ENCODE measurements at regions not wholly inside any gene's neighbourhood (a gene's known extent, or its start where the extent isn't known, plus 50 kb on each side); places are given as distances from the start of the nearest gene placed in this dataset.
"Not testable (repeated sequence)": the region's sequence is repeated elsewhere in the genome, so short reads cannot be mapped to it uniquely, and the experiment has no call there.

GRCh38 chr3:127044996-127045395 is 62.1 kb downstream of the PLXNA1 start:
- Histone ChIP-seq H3K27ac (ENCODE audit: low read depth in 1 of 2, low read length in 2 of 2) (no peak overlapping the region), H3K36me3 (ENCODE audit: control insufficient read depth in 4 of 4, insufficient read depth in 3 of 4, low read depth in 1 of 4, low read length in 3 of 4) (no peaks in the 10 kb centered on the region), H3K4me1 (ENCODE audit: control insufficient read depth in 4 of 4, insufficient read depth in 4 of 4, low read length in 3 of 4) (no peaks in the 10 kb centered on the region), H3K4me3 (ENCODE audit: low read depth in 1 of 3, low read length in 3 of 3) (no peak overlapping the region), H3K9ac (ENCODE audit: low read depth in 1 of 2, low read length in 2 of 2) (no peak overlapping the region), H3K9me3 (ENCODE audit: control insufficient read depth in 4 of 4, low read length in 3 of 4) (peaks cover 0 to 6% (median 1%) of the 10 kb centered on the region in 4 donors), H3K27me3 (ENCODE audit: control insufficient read depth in 4 of 4, insufficient read depth in 4 of 4, low read length in 3 of 4) (no peaks in the 10 kb centered on the region)
- no peak for TF ChIP-seq FOXA1 (IDR thresholded peaks at IDR 0.05)
- TF ChIP-seq GABPA (IDR thresholded peaks at IDR 0.05 in 1 of 2, conservative IDR thresholded peaks at IDR 0.05 in 1 of 2): no peak
- no peak for TF ChIP-seq YY1 (IDR thresholded peaks at IDR 0.05)
- TF ChIP-seq, protein P1, sequence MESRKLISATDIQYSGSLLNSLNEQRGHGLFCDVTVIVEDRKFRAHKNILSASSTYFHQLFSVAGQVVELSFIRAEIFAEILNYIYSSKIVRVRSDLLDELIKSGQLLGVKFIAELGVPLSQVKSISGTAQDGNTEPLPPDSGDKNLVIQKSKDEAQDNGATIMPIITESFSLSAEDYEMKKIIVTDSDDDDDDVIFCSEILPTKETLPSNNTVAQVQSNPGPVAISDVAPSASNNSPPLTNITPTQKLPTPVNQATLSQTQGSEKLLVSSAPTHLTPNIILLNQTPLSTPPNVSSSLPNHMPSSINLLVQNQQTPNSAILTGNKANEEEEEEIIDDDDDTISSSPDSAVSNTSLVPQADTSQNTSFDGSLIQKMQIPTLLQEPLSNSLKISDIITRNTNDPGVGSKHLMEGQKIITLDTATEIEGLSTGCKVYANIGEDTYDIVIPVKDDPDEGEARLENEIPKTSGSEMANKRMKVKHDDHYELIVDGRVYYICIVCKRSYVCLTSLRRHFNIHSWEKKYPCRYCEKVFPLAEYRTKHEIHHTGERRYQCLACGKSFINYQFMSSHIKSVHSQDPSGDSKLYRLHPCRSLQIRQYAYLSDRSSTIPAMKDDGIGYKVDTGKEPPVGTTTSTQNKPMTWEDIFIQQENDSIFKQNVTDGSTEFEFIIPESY (IDR thresholded peaks at IDR 0.05): no peak
- no peak for TF ChIP-seq FOXA2 (IDR thresholded peaks at IDR 0.05)
- no peak for TF ChIP-seq HNF4A (conservative IDR thresholded peaks at IDR 0.05)
- DNase-seq (ENCODE audit: low spot score): no peak
- 24% methylated on average over 4 of the region's 4 CpGs for WGBS

- Histone ChIP-seq H3K27ac (ENCODE audit: low read depth in 1 of 2, low read length in 2 of 2) (no peak overlapping the region), H3K27me3 (ENCODE audit: control insufficient read depth in 4 of 4, insufficient read depth in 4 of 4, low read length in 3 of 4) (no peaks in the 10 kb centered on the region), H3K4me1 (ENCODE audit: control insufficient read depth in 4 of 4, insufficient read depth in 4 of 4, low read length in 3 of 4) (no peaks in the 10 kb centered on the region), H3K9me3 (ENCODE audit: control insufficient read depth in 4 of 4, low read length in 3 of 4) (peaks cover 0 to 6% (median 2%) of the 10 kb centered on the region in 4 donors), H3K36me3 (ENCODE audit: control insufficient read depth in 4 of 4, insufficient read depth in 3 of 4, low read depth in 1 of 4, low read length in 3 of 4) (no peaks in the 10 kb centered on the region), H3K4me3 (ENCODE audit: low read depth in 1 of 3, low read length in 3 of 3) (no peak overlapping the region), H3K9ac (ENCODE audit: low read depth in 1 of 2, low read length in 2 of 2) (no peak overlapping the region)
- TF ChIP-seq FOXA1 (IDR thresholded peaks at IDR 0.05) (no peak), HNF4A (conservative IDR thresholded peaks at IDR 0.05) (no peak)
- TF ChIP-seq, protein P1 (IDR thresholded peaks at IDR 0.05): no peak
- no peak for DNase-seq (ENCODE audit: low spot score)
- 59% methylated on average over 5 of the region's 5 CpGs for WGBS
Observed at GRCh38 chr3:127045435-127046045, 62.6 kb downstream of the PLXNA1 start.

- not testable (repeated sequence) for DNase-seq (ENCODE audit: low spot score); H3K27me3 ChIP-seq (ENCODE audit: control insufficient read depth in 4 of 4, insufficient read depth in 4 of 4, low read length in 3 of 4); H3K4me3 ChIP-seq (ENCODE audit: low read depth in 1 of 3, low read length in 3 of 3); H3K9ac ChIP-seq (ENCODE audit: low read depth in 1 of 2, low read length in 2 of 2); H3K36me3 ChIP-seq (ENCODE audit: control insufficient read depth in 4 of 4, insufficient read depth in 3 of 4, low read depth in 1 of 4, low read length in 3 of 4); H3K4me1 ChIP-seq (ENCODE audit: control insufficient read depth in 4 of 4, insufficient read depth in 4 of 4, low read length in 3 of 4); H3K27ac ChIP-seq (ENCODE audit: low read depth in 1 of 2, low read length in 2 of 2); H3K9me3 ChIP-seq (ENCODE audit: control insufficient read depth in 4 of 4, low read length in 3 of 4)
- WGBS: 93% methylated on average over 28 of the region's 28 CpGs
Observed at GRCh38 chr3:127046690-127047089, 63.8 kb downstream of the PLXNA1 start.

DNA sequence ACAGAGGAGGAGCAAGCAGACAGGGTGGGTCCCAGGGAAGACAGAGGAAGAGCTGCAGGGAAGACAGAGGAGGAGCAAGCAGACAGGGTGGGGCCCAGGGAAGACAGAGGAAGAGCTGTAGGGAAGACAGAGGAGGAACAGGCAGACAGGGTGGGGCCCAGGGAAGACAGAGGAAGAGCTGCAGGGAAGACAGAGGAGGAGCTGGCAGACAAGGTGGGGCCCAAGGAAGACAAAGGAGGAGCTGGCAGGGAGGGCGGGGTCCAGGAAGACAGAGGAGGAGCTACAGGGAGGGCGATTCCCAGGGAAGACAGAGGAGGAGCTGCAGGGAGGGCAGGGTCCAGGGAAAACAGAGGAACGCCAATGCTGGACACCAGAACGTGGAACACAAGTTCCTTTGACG is 66.5 kb downstream of the PLXNA1 start:
- Histone ChIP-seq H3K27ac (ENCODE audit: low read depth in 1 of 2, low read length in 2 of 2) (no peak overlapping the region), H3K27me3 (ENCODE audit: control insufficient read depth in 4 of 4, insufficient read depth in 4 of 4, low read length in 3 of 4) (no peaks in the 10 kb centered on the region), H3K9ac (ENCODE audit: low read depth in 1 of 2, low read length in 2 of 2) (no peak overlapping the region), H3K36me3 (ENCODE audit: control insufficient read depth in 4 of 4, insufficient read depth in 3 of 4, low read depth in 1 of 4, low read length in 3 of 4) (no peaks in the 10 kb centered on the region), H3K4me1 (ENCODE audit: control insufficient read depth in 4 of 4, insufficient read depth in 4 of 4, low read length in 3 of 4) (no peaks in the 10 kb centered on the region), H3K4me3 (ENCODE audit: low read depth in 1 of 3, low read length in 3 of 3) (no peak overlapping the region), H3K9me3 (ENCODE audit: control insufficient read depth in 4 of 4, low read length in 3 of 4) (peaks cover 0 to 6% (median 2%) of the 10 kb centered on the region in 4 donors)
- 67% methylated on average over 5 of the region's 5 CpGs for WGBS
- TF ChIP-seq HNF4A (conservative IDR thresholded peaks at IDR 0.05): no peak
- TF ChIP-seq, protein P2, sequence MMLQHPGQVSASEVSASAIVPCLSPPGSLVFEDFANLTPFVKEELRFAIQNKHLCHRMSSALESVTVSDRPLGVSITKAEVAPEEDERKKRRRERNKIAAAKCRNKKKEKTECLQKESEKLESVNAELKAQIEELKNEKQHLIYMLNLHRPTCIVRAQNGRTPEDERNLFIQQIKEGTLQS (IDR thresholded peaks at IDR 0.05): no peak
- no peak for TF ChIP-seq HNF4G (IDR thresholded peaks at IDR 0.05)
- TF ChIP-seq EGR1 (IDR thresholded peaks at IDR 0.05; ENCODE audit: low read depth in 2 of 2): no peak
- TF ChIP-seq, protein P3, sequence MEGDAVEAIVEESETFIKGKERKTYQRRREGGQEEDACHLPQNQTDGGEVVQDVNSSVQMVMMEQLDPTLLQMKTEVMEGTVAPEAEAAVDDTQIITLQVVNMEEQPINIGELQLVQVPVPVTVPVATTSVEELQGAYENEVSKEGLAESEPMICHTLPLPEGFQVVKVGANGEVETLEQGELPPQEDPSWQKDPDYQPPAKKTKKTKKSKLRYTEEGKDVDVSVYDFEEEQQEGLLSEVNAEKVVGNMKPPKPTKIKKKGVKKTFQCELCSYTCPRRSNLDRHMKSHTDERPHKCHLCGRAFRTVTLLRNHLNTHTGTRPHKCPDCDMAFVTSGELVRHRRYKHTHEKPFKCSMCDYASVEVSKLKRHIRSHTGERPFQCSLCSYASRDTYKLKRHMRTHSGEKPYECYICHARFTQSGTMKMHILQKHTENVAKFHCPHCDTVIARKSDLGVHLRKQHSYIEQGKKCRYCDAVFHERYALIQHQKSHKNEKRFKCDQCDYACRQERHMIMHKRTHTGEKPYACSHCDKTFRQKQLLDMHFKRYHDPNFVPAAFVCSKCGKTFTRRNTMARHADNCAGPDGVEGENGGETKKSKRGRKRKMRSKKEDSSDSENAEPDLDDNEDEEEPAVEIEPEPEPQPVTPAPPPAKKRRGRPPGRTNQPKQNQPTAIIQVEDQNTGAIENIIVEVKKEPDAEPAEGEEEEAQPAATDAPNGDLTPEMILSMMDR (IDR thresholded peaks at IDR 0.05; ENCODE audit: low read depth, low read length, missing input control): no peak
- no peak for TF ChIP-seq FOXA1 (IDR thresholded peaks at IDR 0.05)
- TF ChIP-seq RXRA (IDR thresholded peaks at IDR 0.05): no peak
- no peak for DNase-seq (ENCODE audit: low spot score)
